ENCODE measurements at regions not wholly inside any gene's neighbourhood (a gene's known extent, or its start where the extent isn't known, plus 50 kb on each side); places are given as distances from the start of the nearest gene placed in this dataset.

DNA sequence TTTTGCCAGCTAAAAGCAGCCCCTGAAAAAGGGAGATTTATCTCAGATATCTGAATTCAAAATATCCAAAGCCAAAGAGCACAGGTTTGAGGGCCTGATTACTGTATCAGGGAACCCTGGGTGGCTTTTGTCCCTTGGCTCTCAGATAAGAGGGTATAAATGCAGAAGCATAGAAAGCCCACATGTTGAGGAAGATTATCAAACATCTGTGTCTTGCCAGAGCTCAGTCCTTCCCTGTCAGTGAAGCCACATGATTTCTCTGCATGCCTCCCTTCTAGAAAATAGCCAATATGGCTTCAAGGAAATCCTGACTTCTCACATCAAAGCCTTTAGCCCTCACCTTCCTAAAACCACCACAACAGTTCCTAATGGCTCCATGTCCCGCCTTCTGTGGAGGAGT is 408.0 kb upstream of the DMAC1 start:
- TF ChIP-seq, protein P1, sequence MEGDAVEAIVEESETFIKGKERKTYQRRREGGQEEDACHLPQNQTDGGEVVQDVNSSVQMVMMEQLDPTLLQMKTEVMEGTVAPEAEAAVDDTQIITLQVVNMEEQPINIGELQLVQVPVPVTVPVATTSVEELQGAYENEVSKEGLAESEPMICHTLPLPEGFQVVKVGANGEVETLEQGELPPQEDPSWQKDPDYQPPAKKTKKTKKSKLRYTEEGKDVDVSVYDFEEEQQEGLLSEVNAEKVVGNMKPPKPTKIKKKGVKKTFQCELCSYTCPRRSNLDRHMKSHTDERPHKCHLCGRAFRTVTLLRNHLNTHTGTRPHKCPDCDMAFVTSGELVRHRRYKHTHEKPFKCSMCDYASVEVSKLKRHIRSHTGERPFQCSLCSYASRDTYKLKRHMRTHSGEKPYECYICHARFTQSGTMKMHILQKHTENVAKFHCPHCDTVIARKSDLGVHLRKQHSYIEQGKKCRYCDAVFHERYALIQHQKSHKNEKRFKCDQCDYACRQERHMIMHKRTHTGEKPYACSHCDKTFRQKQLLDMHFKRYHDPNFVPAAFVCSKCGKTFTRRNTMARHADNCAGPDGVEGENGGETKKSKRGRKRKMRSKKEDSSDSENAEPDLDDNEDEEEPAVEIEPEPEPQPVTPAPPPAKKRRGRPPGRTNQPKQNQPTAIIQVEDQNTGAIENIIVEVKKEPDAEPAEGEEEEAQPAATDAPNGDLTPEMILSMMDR (IDR thresholded peaks at IDR 0.05; ENCODE audit: low read depth, low read length), result no peak
- TF ChIP-seq, protein P2, sequence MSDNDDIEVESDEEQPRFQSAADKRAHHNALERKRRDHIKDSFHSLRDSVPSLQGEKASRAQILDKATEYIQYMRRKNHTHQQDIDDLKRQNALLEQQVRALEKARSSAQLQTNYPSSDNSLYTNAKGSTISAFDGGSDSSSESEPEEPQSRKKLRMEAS (IDR thresholded peaks at IDR 0.05; ENCODE audit: low read depth, low read length), result no peak
- no peak for TF ChIP-seq MYC (IDR thresholded peaks at IDR 0.05; ENCODE audit: low read depth, low read length)
- no peak for TF ChIP-seq POLR2A (IDR thresholded peaks at IDR 0.05; ENCODE audit: extremely low read depth, insufficient read length)
- no peak for DNase-seq (ENCODE audit: low read depth)

DNA sequence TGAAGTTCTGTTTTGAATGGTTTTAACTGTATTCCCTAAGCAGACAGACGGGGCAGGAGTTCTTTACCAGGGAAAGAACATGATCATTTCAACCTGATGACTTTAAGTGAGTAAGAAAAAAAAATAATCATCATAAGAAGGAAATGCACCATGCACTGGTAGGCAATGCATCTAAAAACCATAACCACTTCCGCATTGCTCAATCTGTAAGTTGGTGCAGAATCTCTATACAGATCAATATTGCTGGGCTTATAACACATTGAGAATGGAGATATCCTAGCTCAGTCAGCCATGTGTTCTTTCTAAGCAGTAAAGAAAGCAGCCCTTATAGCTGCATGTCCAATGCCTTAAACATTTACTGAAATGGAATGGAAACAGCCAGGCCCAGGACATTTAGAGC is 407.1 kb upstream of the DMAC1 start:
- TF ChIP-seq MYC (IDR thresholded peaks at IDR 0.05; ENCODE audit: low read depth, low read length) (no peak), POLR2A (IDR thresholded peaks at IDR 0.05; ENCODE audit: extremely low read depth, insufficient read length) (no peak)
- TF ChIP-seq, protein P1 (IDR thresholded peaks at IDR 0.05; ENCODE audit: low read depth, low read length), result no peak
- TF ChIP-seq, protein P2 (IDR thresholded peaks at IDR 0.05; ENCODE audit: low read depth, low read length), result no peak
- H3K4me3 ChIP-seq (ENCODE audit: low read depth, low read length), result no peak overlapping the region
- DNase-seq (ENCODE audit: low read depth), result peak; percentile 56

More for the DNA sequence above, 408.0 kb upstream of the DMAC1 start:
- no peak overlapping the region for H3K4me3 ChIP-seq (ENCODE audit: low read depth, low read length)

DNA sequence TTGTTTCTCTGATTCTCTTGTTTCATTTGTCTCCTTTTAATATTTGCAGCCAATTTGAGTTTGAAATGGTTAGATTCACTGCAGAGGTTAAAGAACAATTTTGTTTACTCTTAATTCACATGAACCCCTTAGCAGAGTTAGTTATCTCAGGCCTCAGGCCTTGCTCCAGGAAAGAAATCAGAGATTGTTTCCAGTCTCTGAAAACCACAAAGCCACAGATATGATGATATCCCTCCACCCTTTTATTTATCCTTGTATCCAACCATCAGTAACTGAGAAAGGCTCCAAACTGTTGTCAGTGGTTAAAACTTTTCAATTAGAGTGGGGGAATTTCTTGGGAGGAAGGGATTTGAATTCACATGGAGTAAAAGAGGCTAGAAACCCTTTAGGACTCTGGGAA is 406.0 kb upstream of the DMAC1 start:
- H3K4me3 ChIP-seq (ENCODE audit: low read depth, low read length), result no peak overlapping the region
- TF ChIP-seq POLR2A (IDR thresholded peaks at IDR 0.05; ENCODE audit: extremely low read depth, insufficient read length), result no peak
- no peak for TF ChIP-seq MYC (IDR thresholded peaks at IDR 0.05; ENCODE audit: low read depth, low read length)
- TF ChIP-seq, protein P1 (IDR thresholded peaks at IDR 0.05; ENCODE audit: low read depth, low read length), result no peak
- TF ChIP-seq, protein P2 (IDR thresholded peaks at IDR 0.05; ENCODE audit: low read depth, low read length), result no peak
- no peak for DNase-seq (ENCODE audit: low read depth)

DNA sequence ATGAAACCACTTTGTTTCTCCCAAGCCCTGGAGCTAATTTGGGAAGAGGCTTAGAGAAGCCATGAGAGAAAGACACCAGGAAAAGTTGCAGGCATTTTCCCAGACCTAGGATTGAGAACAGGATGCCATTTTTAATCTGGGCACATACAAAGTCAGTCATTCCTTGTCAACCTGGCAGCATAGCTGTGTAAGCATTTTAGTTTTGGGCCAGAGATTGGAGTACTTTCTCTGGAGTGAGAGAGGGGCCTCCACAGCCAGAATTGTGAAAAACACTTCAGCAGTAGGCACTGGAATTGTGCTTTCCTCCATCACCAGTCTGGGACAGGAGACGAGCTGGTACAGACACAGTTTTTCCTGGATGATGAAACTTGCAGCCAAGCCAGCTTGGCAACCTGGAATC is 390.3 kb upstream of the DMAC1 start:
- no peak for TF ChIP-seq MYC (IDR thresholded peaks at IDR 0.05; ENCODE audit: low read depth, low read length)
- TF ChIP-seq POLR2A (IDR thresholded peaks at IDR 0.05; ENCODE audit: extremely low read depth, insufficient read length), result no peak
- TF ChIP-seq, protein P1 (IDR thresholded peaks at IDR 0.05; ENCODE audit: low read depth, low read length), result no peak
- TF ChIP-seq, protein P2 (IDR thresholded peaks at IDR 0.05; ENCODE audit: low read depth, low read length), result no peak
- DNase-seq (ENCODE audit: low read depth), result no peak

DNA sequence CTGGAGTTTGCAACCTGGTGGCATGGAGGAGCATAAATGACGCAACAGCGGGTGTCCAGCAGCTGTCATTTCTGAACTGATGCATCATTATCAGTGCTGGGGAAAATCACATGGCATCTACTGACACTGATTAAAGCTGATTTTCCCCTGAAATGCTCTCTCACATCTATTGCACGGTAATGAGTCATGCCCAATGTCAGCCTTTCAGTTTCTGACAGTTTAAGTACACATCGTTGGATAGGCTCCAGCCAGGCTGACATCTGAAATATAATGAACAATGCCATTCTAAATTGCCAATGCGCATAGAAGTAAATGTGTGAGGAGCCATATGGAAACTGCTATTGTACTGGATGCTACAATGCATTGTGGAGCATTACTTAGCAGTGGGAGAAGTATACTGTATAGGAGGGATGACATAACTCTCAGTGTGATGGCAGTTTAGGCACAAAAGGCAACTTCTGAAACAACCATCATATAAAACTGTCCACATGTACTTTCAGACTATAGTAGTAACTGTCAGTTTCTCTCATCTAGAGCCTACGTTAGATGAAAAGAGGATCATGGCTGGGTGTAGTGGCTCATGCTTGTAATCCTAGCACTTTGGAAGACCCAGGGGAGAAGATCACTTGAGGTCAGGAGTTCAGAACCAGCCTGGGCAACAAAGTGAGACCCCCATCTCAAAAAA is 389.3 kb upstream of the DMAC1 start:
- no peak for DNase-seq (ENCODE audit: low read depth)
- TF ChIP-seq, protein P2 (IDR thresholded peaks at IDR 0.05; ENCODE audit: low read depth, low read length), result no peak
- TF ChIP-seq POLR2A (IDR thresholded peaks at IDR 0.05; ENCODE audit: extremely low read depth, insufficient read length) (no peak), MYC (IDR thresholded peaks at IDR 0.05; ENCODE audit: low read depth, low read length) (no peak)
- TF ChIP-seq, protein P1 (IDR thresholded peaks at IDR 0.05; ENCODE audit: low read depth, low read length), result no peak
- no peak overlapping the region for H3K4me3 ChIP-seq (ENCODE audit: low read depth, low read length)

More for the DNA sequence above, 390.3 kb upstream of the DMAC1 start:
- H3K4me3 ChIP-seq (ENCODE audit: low read depth, low read length), result no peak overlapping the region

Measured in NB4 (cell line).